PC-9 (cell line): ENCODE measurements at regions not wholly inside any gene's neighbourhood (a gene's known extent, or its start where the extent isn't known, plus 50 kb on each side); places are given as distances from the start of the nearest gene placed in this dataset.
"Not testable (repeated sequence)": the region's sequence is repeated elsewhere in the genome, so short reads cannot be mapped to it uniquely, and the experiment has no call there.

Source experiments
- BruUV-seq: library from RNA; stranded (reverse); fragments of 400-500 nt; replicated peaks from 2 replicates; lab custom pipeline; 2021; lab: Mats Ljungman, UMichigan
- CTCF ChIA-PET: fragments of 300-600 bp; sonication (Branson Sonifier 250); formaldehyde crosslinking; loops from one replicate; lab custom pipeline; 2022; ENCODE audit warnings: antibody characterized with exemption; lab: Charles Lee
- POLR2A ChIA-PET: fragments of 300-600 bp; sonication (Branson Sonifier 250); formaldehyde crosslinking; loops from one replicate; lab custom pipeline; 2022; ENCODE audit warnings: antibody characterized with exemption; ENCODE audit not compliant: unreplicated experiment; lab: Charles Lee
- DNase-seq, 2 experiments: peaks; one replicate each; pipeline versions ENCODE4 v3.0.0 to v3.0.0-alpha.2; 2015 to 2022; ENCODE audit warnings: mixed read lengths in 1 of 2
- H2AFZ ChIP-seq: fragments of 200-600 bp; sonication (generic); 2 replicates; pipeline ENCODE4 v1.8.1; 2017; ENCODE audit warnings: antibody characterized with exemption
- H3F3A ChIP-seq: fragments of 200-600 bp; sonication (generic); 2 replicates; pipeline ENCODE4 v1.8.1; 2017; ENCODE audit warnings: antibody characterized with exemption, mild to moderate bottlenecking, low read depth; ENCODE audit not compliant: insufficient read depth
- H3K27ac ChIP-seq: fragments of 200-600 bp; sonication (generic); 2 replicates; pipeline ENCODE4 v1.6.1; 2016; ENCODE audit warnings: mixed run types
- H3K27me3 ChIP-seq: fragments of 200-600 bp; sonication (generic); 2 replicates; pipeline ENCODE4 v1.6.1; 2016; ENCODE audit warnings: low read depth, mixed run types; ENCODE audit not compliant: insufficient read depth
- H3K36me3 ChIP-seq: fragments of 200-600 bp; sonication (generic); 2 replicates; pipeline ENCODE4 v1.6.1; 2016; ENCODE audit warnings: low read depth, mixed run types
- H3K4me1 ChIP-seq: fragments of 200-600 bp; sonication (generic); replicated peaks from 2 replicates; pipeline ENCODE4 v1.6.1; 2016; ENCODE audit warnings: mixed run types; ENCODE audit not compliant: insufficient read depth
- H3K4me2 ChIP-seq: fragments of 200-600 bp; sonication (generic); 2 replicates; pipeline ENCODE4 v1.6.1; 2017; ENCODE audit warnings: mixed run types
- H3K4me3 ChIP-seq: fragments of 200-600 bp; sonication (generic); 2 replicates; pipeline ENCODE4 v1.6.1; 2016; ENCODE audit warnings: mixed run types
- H3K79me2 ChIP-seq: fragments of 200-600 bp; sonication (generic); 2 replicates; pipeline ENCODE4 v1.6.1; 2017; ENCODE audit warnings: low read depth, mixed run types
- H3K9me2 ChIP-seq: fragments of 200-600 bp; sonication (generic); 2 replicates; pipeline ENCODE4 v1.8.1; 2017; ENCODE audit warnings: mild to moderate bottlenecking; ENCODE audit not compliant: insufficient read depth
- H3K9me3 ChIP-seq: fragments of 200-600 bp; sonication (generic); 2 replicates; pipeline ENCODE4 v1.8.1; 2016; ENCODE audit warnings: low read depth; ENCODE audit not compliant: insufficient read depth
- H4K20me1 ChIP-seq: fragments of 200-600 bp; sonication (generic); 2 replicates; pipeline ENCODE4 v1.8.1; 2017; ENCODE audit not compliant: insufficient read depth
- CTCF ChIP-seq: fragments of 200-600 bp; sonication (generic); conservative IDR thresholded peaks from 2 replicates; pipeline ENCODE4 v1.6.1; 2017; ENCODE audit warnings: mixed run types, antibody characterized with exemption, mild to moderate bottlenecking, moderate library complexity
- EZH2 ChIP-seq: fragments of 200-600 bp; sonication (generic); IDR thresholded peaks from 2 replicates; pipeline ENCODE4 v1.8.0; 2017; ENCODE audit warnings: antibody characterized with exemption, low read depth
- intact Hi-C: fragments of 100-400 bp; cut with micrococcal nuclease; formaldehyde crosslinking; loops from one replicate; pipeline ENCODE4 v1.10.0; 2022; ENCODE audit not compliant: unreplicated experiment

- TF ChIP-seq EZH2 (no peak), CTCF (no peak)
- Histone ChIP-seq H3K4me2 (no peak overlapping the region), H3K27ac (no peak overlapping the region), H3K36me3 (no peaks in the 10 kb centered on the region), H3K9me2 (no peaks in the 10 kb centered on the region), H2AFZ (no peak overlapping the region), H3K9me3 (no peaks in the 10 kb centered on the region), H3K4me3 (no peak overlapping the region), H3F3A (no peaks in the 10 kb centered on the region), H3K79me2 (no peaks in the 10 kb centered on the region), H3K4me1 (no peaks in the 10 kb centered on the region), H4K20me1 (no peaks in the 10 kb centered on the region), H3K27me3 (no peaks in the 10 kb centered on the region)
- ChIA-PET CTCF (no interaction called here), POLR2A (no interaction called here)
- intact Hi-C loops = no loop called here
- no peak for DNase-seq
- no TSS peak for BruUV-seq
Observed at GRCh38 chr1:99374109-99374508, 109.8 kb downstream of the PLPPR4 start.

- CTCF ChIA-PET, BruUV-seq, H3K27me3 ChIP-seq, H4K20me1 ChIP-seq, H3K4me1 ChIP-seq, POLR2A ChIA-PET, H3K9me2 ChIP-seq, H3K9me3 ChIP-seq, H3K36me3 ChIP-seq, H3F3A ChIP-seq, H3K4me3 ChIP-seq, H3K27ac ChIP-seq, H3K79me2 ChIP-seq, DNase-seq, intact Hi-C loops, H3K4me2 ChIP-seq, H2AFZ ChIP-seq: not testable (repeated sequence)
Observed at GRCh38 chr1:99374693-99375092, 110.4 kb downstream of the PLPPR4 start.

GRCh38 chr1:99384021-99384420 lies 119.7 kb downstream of the PLPPR4 start:
- DNase-seq = no peak
- Histone ChIP-seq H3K4me3 (no peak overlapping the region), H4K20me1 (no peaks in the 10 kb centered on the region), H3K9me3 (no peaks in the 10 kb centered on the region), H3K36me3 (no peaks in the 10 kb centered on the region), H3K27me3 (no peaks in the 10 kb centered on the region), H2AFZ (no peak overlapping the region), H3K79me2 (no peaks in the 10 kb centered on the region), H3K27ac (no peak overlapping the region), H3F3A (no peaks in the 10 kb centered on the region), H3K4me2 (no peak overlapping the region), H3K4me1 (no peaks in the 10 kb centered on the region), H3K9me2 (no peaks in the 10 kb centered on the region)
- POLR2A ChIA-PET = no interaction called here
- intact Hi-C loops = no loop called here
- CTCF ChIA-PET = no interaction called here
- TF ChIP-seq CTCF = no peak
- no peak for TF ChIP-seq EZH2
- no TSS peak for BruUV-seq

GRCh38 chr1:99385852-99386251 lies 121.6 kb downstream of the PLPPR4 start:
- DNase-seq = no peak
- Histone ChIP-seq H4K20me1 (no peaks in the 10 kb centered on the region), H3K36me3 (no peaks in the 10 kb centered on the region), H3F3A (no peaks in the 10 kb centered on the region), H2AFZ (no peak overlapping the region), H3K79me2 (no peaks in the 10 kb centered on the region), H3K9me3 (no peaks in the 10 kb centered on the region), H3K4me2 (no peak overlapping the region), H3K4me3 (no peak overlapping the region), H3K27me3 (no peaks in the 10 kb centered on the region), H3K9me2 (no peaks in the 10 kb centered on the region), H3K4me1 (no peaks in the 10 kb centered on the region), H3K27ac (no peak overlapping the region)
- BruUV-seq = no TSS peak
- POLR2A ChIA-PET = no interaction called here
- TF ChIP-seq EZH2 (no peak), CTCF (no peak)
- intact Hi-C loops = no loop called here
- CTCF ChIA-PET = no interaction called here
